Spleen (tissue), 11 donors: ENCODE measurements at regions not wholly inside any gene's neighbourhood (a gene's known extent, or its start where the extent isn't known, plus 50 kb on each side); places are given as distances from the start of the nearest gene placed in this dataset.

Source experiments
- DNase-seq: peaks from one replicate; pipeline ENCODE4 v3.0.0-alpha.2; 2020
- H3K27ac ChIP-seq, 8 donors: fragments of 200-600 bp; sonication (generic) in 7 of 8; 1 replicate in 4 of 8; 2 replicates in 4 of 8; pipeline versions ENCODE4 v1.5.0 to v1.8.0; 2016 to 2021; ENCODE audit warnings: inconsistent platforms in 4 of 8, mild to moderate bottlenecking in 4 of 8, moderate library complexity in 1 of 8
- H3K27me3 ChIP-seq, 7 donors: fragments of 200-600 bp; sonication (generic) in 6 of 7; replicated peaks in 1 of 7; 1 replicate in 4 of 7; 2 replicates in 3 of 7; pipeline versions ENCODE4 v1.5.0 to v1.8.0; 2016 to 2021; ENCODE audit warnings: inconsistent platforms in 3 of 7, mild to moderate bottlenecking in 1 of 7
- H3K36me3 ChIP-seq, 6 donors: fragments of 200-600 bp; sonication (generic) in 5 of 6; 1 replicate in 4 of 6; 2 replicates in 2 of 6; pipeline versions ENCODE4 v1.5.0 to v1.8.0; 2016 to 2021; ENCODE audit warnings: inconsistent platforms in 2 of 6
- H3K4me1 ChIP-seq, 6 donors: fragments of 200-600 bp; sonication (generic) in 5 of 6; 1 replicate in 3 of 6; 2 replicates in 3 of 6; pipeline versions ENCODE4 v1.5.0 to v1.8.0; 2016 to 2021; ENCODE audit warnings: inconsistent platforms in 3 of 6
- H3K4me3 ChIP-seq, 8 donors: fragments of 200-600 bp; sonication (generic) in 7 of 8; 1 replicate in 4 of 8; 2 replicates in 4 of 8; pipeline versions ENCODE4 v1.5.0 to v1.8.0; 2016 to 2021; ENCODE audit warnings: inconsistent platforms in 4 of 8, mild to moderate bottlenecking in 4 of 8, moderate library complexity in 2 of 8
- H3K9me3 ChIP-seq, 8 donors: fragments of 200-600 bp; sonication (generic) in 7 of 8; 1 replicate in 4 of 8; 2 replicates in 4 of 8; pipeline versions ENCODE4 v1.5.0 to v1.8.0; 2016 to 2021; ENCODE audit warnings: inconsistent platforms in 4 of 8
- POLR2A ChIP-seq, 3 donors: fragments of 450-650 bp; IDR thresholded peaks; one replicate each; pipeline ENCODE4 v1.5.1; 2017; ENCODE audit warnings: antibody characterized with exemption in 3 of 3, mild to moderate bottlenecking in 1 of 3
- POLR2AphosphoS5 ChIP-seq, 3 donors: sonication (generic); formaldehyde crosslinking; IDR thresholded peaks; one replicate each; pipeline ENCODE4 v1.5.1; 2017; ENCODE audit warnings: antibody characterized with exemption in 3 of 3
- WGBS, 5 donors: extraction: QIAGEN DNeasy Blood & Tissue Kit in 3 of 5; methylation state at CpG; one replicate each; pipeline versions ENCODE4 v1.1.5 to v1.1.7; 2013 to 2018; 5-methylcytosine and 5-hydroxymethylcytosine counted together
- intact Hi-C: fragments of 100-400 bp; cut with DNase I; formaldehyde crosslinking; loops from one replicate; pipeline ENCODE4 v1.15.0; 2023; ENCODE audit warnings: low total_unique reads
- TF ChIP-seq, protein P1 (sequence below), 11 experiments: fragments of 200-600 bp in 7 of 11; fragments of 450-650 bp in 4 of 11; sonication (generic) in 4 of 11; IDR thresholded peaks in 8 of 11; conservative IDR thresholded peaks in 3 of 11; 1 replicate in 7 of 11; 2 replicates in 4 of 11; pipeline versions ENCODE4 v1.4.0 to v1.8.0; 2016 to 2021; ENCODE audit warnings: antibody characterized with exemption in 11 of 11, inconsistent platforms in 4 of 11, mild to moderate bottlenecking in 1 of 11
- donor health status: healthy with polysubstance abuse.
- donor health status: DM: no; HTN: no; CAD: no; lungs with moderate emphysema.
- donor health status: DM: no; HTN: no; CAD: no.
- donor health status: Bipolar disorder and iron deficiency.
- donor health status: healthy.
- donor health status: DM: no; HTN: no; CAD: no.
- donor health status: DM: yes; HTN: yes; CAD: no.

DNA sequence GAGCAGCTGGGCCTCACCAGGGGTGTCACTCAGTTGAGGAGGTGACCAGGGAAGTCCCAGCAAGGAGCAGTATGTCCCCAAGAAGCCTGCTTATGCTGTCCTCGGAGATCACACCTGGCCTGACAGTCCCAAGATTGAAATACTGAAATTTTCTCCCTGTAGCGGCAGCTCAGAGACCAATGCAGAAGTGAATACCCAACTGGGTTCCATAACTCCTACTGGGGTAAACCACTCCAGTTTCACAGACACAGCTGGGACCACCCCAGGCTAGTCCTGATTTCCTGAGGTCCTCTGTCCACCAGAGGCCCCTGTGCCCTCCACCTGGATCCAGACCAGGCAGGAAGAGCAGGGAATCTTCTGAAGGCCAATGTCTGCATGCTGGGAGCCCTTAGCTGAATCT, 298.1 kb downstream of the ZEB1 start:
- H3K36me3 ChIP-seq = no peaks in the 10 kb centered on the region
- H3K9me3 ChIP-seq = no peaks in the 10 kb centered on the region
- 73 to 100% (median 86%) methylated on average over 2 of the region's 2 CpGs for WGBS, 5 donors
- no peak overlapping the region for H3K4me3 ChIP-seq
- H3K4me1 ChIP-seq = peaks cover 0 to 19% (median 14%) of the 10 kb centered on the region in 6 donors
- intact Hi-C loops = no loop called here
- no peak overlapping the region for H3K27ac ChIP-seq
- no peak for DNase-seq
- TF ChIP-seq POLR2A (IDR thresholded peaks at IDR 0.05) (no peak), POLR2AphosphoS5 (IDR thresholded peaks at IDR 0.05) (no peak)
- TF ChIP-seq, protein P1, sequence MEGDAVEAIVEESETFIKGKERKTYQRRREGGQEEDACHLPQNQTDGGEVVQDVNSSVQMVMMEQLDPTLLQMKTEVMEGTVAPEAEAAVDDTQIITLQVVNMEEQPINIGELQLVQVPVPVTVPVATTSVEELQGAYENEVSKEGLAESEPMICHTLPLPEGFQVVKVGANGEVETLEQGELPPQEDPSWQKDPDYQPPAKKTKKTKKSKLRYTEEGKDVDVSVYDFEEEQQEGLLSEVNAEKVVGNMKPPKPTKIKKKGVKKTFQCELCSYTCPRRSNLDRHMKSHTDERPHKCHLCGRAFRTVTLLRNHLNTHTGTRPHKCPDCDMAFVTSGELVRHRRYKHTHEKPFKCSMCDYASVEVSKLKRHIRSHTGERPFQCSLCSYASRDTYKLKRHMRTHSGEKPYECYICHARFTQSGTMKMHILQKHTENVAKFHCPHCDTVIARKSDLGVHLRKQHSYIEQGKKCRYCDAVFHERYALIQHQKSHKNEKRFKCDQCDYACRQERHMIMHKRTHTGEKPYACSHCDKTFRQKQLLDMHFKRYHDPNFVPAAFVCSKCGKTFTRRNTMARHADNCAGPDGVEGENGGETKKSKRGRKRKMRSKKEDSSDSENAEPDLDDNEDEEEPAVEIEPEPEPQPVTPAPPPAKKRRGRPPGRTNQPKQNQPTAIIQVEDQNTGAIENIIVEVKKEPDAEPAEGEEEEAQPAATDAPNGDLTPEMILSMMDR (IDR thresholded peaks at IDR 0.05 in 8 of 11, conservative IDR thresholded peaks at IDR 0.05 in 3 of 11) = no peak
- no peaks in the 10 kb centered on the region for H3K27me3 ChIP-seq

DNA sequence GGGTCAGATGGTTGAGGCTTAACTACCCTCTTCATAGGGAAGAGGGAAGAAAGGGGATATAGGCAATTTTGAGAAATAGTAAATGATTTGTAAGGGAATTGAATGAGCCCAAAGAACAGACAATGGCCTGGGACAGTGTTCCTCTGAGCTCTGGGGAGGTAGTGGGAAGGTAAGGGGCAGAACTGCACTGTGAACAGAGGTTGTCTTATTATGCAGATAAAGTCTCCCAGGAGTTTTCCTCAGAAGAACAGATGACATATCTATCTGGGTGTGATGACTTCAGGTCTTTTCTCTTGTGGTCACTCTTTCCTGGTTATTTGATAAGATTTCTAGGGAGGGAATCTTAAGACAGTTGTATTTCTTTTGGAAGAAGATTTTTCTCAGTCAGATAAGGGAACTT, 296.1 kb downstream of the ZEB1 start:
- Histone ChIP-seq H3K4me1 (peaks cover 0 to 17% (median 12%) of the 10 kb centered on the region in 6 donors), H3K27ac (no peak overlapping the region), H3K4me3 (no peak overlapping the region), H3K36me3 (no peaks in the 10 kb centered on the region), H3K9me3 (no peaks in the 10 kb centered on the region), H3K27me3 (no peaks in the 10 kb centered on the region)
- TF ChIP-seq POLR2A (IDR thresholded peaks at IDR 0.05) (no peak), POLR2AphosphoS5 (IDR thresholded peaks at IDR 0.05) (no peak)
- TF ChIP-seq, protein P1 (IDR thresholded peaks at IDR 0.05 in 8 of 11, conservative IDR thresholded peaks at IDR 0.05 in 3 of 11) = no peak
- DNase-seq = no peak
- intact Hi-C loops = no loop called here

DNA sequence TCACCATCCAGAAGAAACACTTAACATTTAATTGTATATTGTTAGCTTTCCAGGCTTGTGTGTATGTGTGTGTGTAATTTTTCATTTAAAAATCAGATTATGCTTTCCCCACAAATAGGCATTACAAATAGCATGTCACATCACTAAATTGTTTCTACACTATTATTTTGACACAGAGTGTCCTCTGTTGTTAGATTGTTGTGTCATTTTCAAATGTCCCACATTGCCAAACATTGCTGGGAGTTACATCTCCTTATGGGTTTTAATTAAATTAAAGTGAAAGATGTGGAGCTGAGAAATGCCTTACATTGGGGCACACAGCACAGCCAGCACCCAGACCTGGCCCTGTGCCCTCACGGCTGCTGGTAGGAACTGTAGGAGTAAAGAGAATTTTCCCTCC, 295.6 kb downstream of the ZEB1 start:
- TF ChIP-seq POLR2AphosphoS5 (IDR thresholded peaks at IDR 0.05) (no peak), POLR2A (IDR thresholded peaks at IDR 0.05) (no peak)
- TF ChIP-seq, protein P1 (IDR thresholded peaks at IDR 0.05 in 8 of 11, conservative IDR thresholded peaks at IDR 0.05 in 3 of 11) = no peak
- no peak for DNase-seq
- Histone ChIP-seq H3K27ac (no peak overlapping the region), H3K4me3 (no peak overlapping the region), H3K36me3 (no peaks in the 10 kb centered on the region), H3K4me1 (peaks cover 0 to 12% (median 8%) of the 10 kb centered on the region in 6 donors), H3K9me3 (no peaks in the 10 kb centered on the region), H3K27me3 (no peaks in the 10 kb centered on the region)
- WGBS, 5 donors = 81 to 97% (median 85%) methylated on average over 1 of the region's 1 CpG
- intact Hi-C loops = no loop called here

DNA sequence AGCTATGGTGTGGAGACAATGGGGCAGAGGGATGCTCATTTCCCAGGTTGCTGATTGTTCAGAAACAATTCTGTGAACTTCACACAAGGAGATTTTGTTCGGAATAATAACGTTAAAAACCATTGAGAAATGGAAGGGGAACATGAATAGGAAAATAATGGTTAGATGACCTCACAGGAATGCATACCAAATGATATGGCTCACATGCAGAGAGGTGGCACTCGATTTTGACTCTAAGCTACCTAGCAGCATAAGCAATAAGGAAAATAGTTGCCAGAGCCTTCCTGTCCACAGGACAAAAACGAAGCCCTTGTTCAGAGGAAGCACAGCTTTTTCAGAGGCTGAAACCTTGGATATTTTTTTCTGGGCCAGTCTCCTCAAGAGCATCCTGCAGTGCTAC, 293.1 kb downstream of the ZEB1 start:
- H3K9me3 ChIP-seq = no peaks in the 10 kb centered on the region
- DNase-seq = no peak
- TF ChIP-seq, protein P1 (IDR thresholded peaks at IDR 0.05 in 8 of 11, conservative IDR thresholded peaks at IDR 0.05 in 3 of 11) = no peak
- no peak for TF ChIP-seq POLR2A (IDR thresholded peaks at IDR 0.05)
- no peaks in the 10 kb centered on the region for H3K4me1 ChIP-seq
- H3K27ac ChIP-seq = no peak overlapping the region
- WGBS, 5 donors = 63 to 75% (median 66%) methylated on average over 4 of the region's 4 CpGs
- H3K36me3 ChIP-seq = no peaks in the 10 kb centered on the region
- H3K27me3 ChIP-seq = no peaks in the 10 kb centered on the region
- no peak overlapping the region for H3K4me3 ChIP-seq
- intact Hi-C loops = no loop called here
